Left lung (tissue), 4 donors: ENCODE measurements at regions not wholly inside any gene's neighbourhood (a gene's known extent, or its start where the extent isn't known, plus 50 kb on each side); places are given as distances from the start of the nearest gene placed in this dataset.
A peak's percentile ranks its signal among the peaks of the same experiment; 100 is the strongest.

ENCODE experiments used
- ATAC-seq: fragments of 200-7000 bp; cut with Tn5 transposase; one replicate; pipeline ENCODE4 v1.9.1; 2020; ENCODE audit warnings: moderate library complexity
- DNase-seq, 4 donors: peaks; one replicate each; pipeline ENCODE4 v3.0.0-alpha.2; 2013 to 2020
- H3K27ac ChIP-seq, 2 donors: fragments of 200-600 bp; sonication (generic) in 1 of 2; one replicate each; pipeline versions ENCODE4 v1.5.0 to v1.8.0; 2020 to 2021
- H3K27me3 ChIP-seq, 2 donors: fragments of 200-600 bp; sonication (generic) in 1 of 2; one replicate each; pipeline versions ENCODE4 v1.5.0 to v1.8.0; 2020 to 2021
- H3K36me3 ChIP-seq, 2 donors: fragments of 200-600 bp; sonication (generic) in 1 of 2; one replicate each; pipeline versions ENCODE4 v1.5.0 to v1.8.0; 2020 to 2021
- H3K4me1 ChIP-seq, 2 donors: fragments of 200-600 bp; one replicate each; pipeline ENCODE4 v1.8.0; 2021
- H3K4me3 ChIP-seq, 2 donors: fragments of 200-600 bp; sonication (generic) in 1 of 2; one replicate each; pipeline versions ENCODE4 v1.5.0 to v1.8.0; 2020 to 2021; ENCODE audit warnings: mild to moderate bottlenecking in 1 of 2
- H3K9me3 ChIP-seq, 2 donors: fragments of 200-600 bp; sonication (generic) in 1 of 2; one replicate each; pipeline versions ENCODE4 v1.5.0 to v1.8.0; 2020 to 2021
- CTCF ChIP-seq, 2 donors: fragments of 200-600 bp; sonication (generic) in 1 of 2; IDR thresholded peaks; one replicate each; pipeline versions ENCODE4 v1.5.0 to v1.8.0; 2021; ENCODE audit warnings: antibody characterized with exemption in 2 of 2
- intact Hi-C, 2 donors: fragments of 100-400 bp; cut with DNase I; formaldehyde crosslinking; loops; one replicate each; pipeline versions ENCODE4 v1.11.2 to v1.14.2; 2022
- donor health status: DM: no; HTN: yes; CAD: no.
- donor health status: DM: no; HTN: no; CAD: no.

DNA sequence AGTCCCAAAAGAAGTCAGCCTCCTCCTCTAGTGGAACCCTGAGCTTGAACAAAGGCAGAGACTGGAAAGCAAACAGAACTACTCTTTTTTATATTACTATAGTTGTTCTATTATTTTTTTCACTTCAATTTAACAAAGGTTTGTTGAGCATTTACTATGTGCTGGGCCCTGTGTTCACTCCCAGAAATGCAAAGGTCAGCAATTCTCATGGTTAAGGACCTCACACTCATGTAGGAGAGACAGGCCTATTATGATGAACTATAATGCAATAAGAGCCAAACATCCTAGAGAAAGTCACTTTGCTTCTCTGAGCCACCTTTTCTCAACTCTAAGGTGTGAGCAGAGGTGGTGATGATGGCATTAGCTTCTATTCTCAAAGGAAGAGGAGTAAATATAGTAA is 82.1 kb upstream of the ARHGEF3 start:
- ATAC-seq, result no peak

GRCh38 chr3:56882896-56883295 is 81.1 kb upstream of the ARHGEF3 start:
- intact Hi-C loops, result no loop called here
- H3K9me3 ChIP-seq, result no peaks in the 10 kb centered on the region
- DNase-seq (no peak), ATAC-seq (no peak)
- TF ChIP-seq CTCF (IDR thresholded peaks at IDR 0.05), result no peak
- no peak overlapping the region for H3K27ac ChIP-seq
- H3K27me3 ChIP-seq, result no peaks in the 10 kb centered on the region
- peaks cover 0 to 10% of the 10 kb centered on the region in 2 donors for H3K4me1 ChIP-seq
- no peaks in the 10 kb centered on the region for H3K36me3 ChIP-seq
- no peak overlapping the region for H3K4me3 ChIP-seq

More for the DNA sequence above, 82.1 kb upstream of the ARHGEF3 start:
- no peak for DNase-seq
- intact Hi-C loops, result no loop called here
- Histone ChIP-seq H3K4me3 (no peak overlapping the region), H3K4me1 (peaks cover 0 to 10% of the 10 kb centered on the region in 2 donors), H3K36me3 (no peaks in the 10 kb centered on the region), H3K9me3 (no peaks in the 10 kb centered on the region), H3K27me3 (no peaks in the 10 kb centered on the region), H3K27ac (no peak overlapping the region)
- TF ChIP-seq CTCF (IDR thresholded peaks at IDR 0.05), result no peak

DNA sequence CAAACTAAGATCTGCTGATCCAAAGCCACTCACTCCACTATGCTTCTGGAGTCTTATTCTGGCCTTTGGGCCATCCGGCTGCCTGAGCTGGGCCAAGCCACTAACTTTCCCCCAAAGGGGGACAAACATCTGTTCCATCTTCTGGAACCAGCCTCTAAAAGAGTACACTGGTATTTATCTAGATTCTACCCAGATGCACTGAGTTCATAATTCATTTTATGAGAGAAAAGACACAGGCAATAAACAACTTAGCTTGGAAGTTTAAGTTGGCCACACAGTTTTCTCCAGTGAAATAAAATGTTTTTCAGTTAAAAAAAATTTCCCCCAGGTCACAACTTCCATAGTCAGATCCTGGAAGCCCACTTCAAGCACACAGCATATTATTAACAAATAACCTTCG is 80.1 kb upstream of the ARHGEF3 start:
- no peak for TF ChIP-seq CTCF (IDR thresholded peaks at IDR 0.05)
- Histone ChIP-seq H3K9me3 (no peaks in the 10 kb centered on the region), H3K36me3 (no peaks in the 10 kb centered on the region), H3K4me1 (peaks cover 0 to 10% of the 10 kb centered on the region in 2 donors), H3K27ac (no peak overlapping the region), H3K4me3 (no peak overlapping the region), H3K27me3 (no peaks in the 10 kb centered on the region)
- intact Hi-C loops, result no loop called here
- ATAC-seq (no peak), DNase-seq (no peak)

DNA sequence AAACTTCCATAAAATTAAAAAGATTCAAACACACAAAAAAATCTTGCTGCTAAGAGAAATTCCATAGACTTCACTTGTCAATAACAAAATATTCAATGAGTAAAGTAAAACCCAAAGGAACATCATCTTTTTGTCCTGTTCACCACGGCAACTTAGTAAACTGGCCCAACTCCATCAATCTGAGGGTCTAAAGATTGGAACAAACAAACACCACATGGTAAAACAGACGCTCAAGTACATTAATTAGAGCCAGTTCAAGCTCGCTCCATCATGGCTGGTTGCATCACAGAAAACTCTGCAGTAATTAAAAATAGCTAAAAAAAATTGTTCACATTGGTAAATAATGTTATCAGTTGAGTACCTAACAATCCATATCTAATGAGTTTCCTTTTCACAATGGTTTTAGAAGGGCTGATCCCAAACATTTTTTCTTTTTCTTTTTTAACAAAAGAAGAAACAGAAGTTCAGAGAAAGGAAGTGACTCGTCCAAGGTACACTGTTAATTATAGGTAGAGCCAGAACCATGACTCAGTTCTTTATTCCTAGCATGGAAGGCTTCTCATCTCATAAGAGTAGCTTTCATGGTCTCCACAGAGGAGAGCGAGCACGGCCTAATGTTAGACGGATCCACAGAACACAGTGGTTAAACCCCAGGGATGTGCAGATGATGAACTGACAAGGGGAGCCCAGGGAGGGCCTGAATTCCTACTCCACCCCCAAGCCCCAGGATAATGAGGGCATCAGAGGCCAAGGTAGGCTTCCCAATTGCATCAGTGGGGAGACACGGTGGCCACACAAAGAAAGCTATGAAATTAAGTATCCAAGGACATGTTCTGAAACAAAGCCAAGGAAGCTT is 79.2 kb upstream of the ARHGEF3 start:
- H3K9me3 ChIP-seq, result no peaks in the 10 kb centered on the region
- H3K27me3 ChIP-seq, result no peaks in the 10 kb centered on the region
- TF ChIP-seq CTCF (IDR thresholded peaks at IDR 0.05), result no peak
- no peak overlapping the region for H3K4me3 ChIP-seq
- DNase-seq (no peak), ATAC-seq (no peak)
- intact Hi-C loops, result no loop called here
- peaks cover 0 to 3% of the 10 kb centered on the region in 2 donors for H3K4me1 ChIP-seq
- no peaks in the 10 kb centered on the region for H3K36me3 ChIP-seq
- H3K27ac ChIP-seq, result no peak overlapping the region

- no peak for TF ChIP-seq CTCF (IDR thresholded peaks at IDR 0.05)
- intact Hi-C loops, result no loop called here
- H3K27ac ChIP-seq, result no peak overlapping the region
- no peaks in the 10 kb centered on the region for H3K27me3 ChIP-seq
- H3K4me1 ChIP-seq, result no peaks in the 10 kb centered on the region
- no peaks in the 10 kb centered on the region for H3K9me3 ChIP-seq
- DNase-seq (no peak), ATAC-seq (peak; percentile 42)
- H3K4me3 ChIP-seq, result no peak overlapping the region
- no peaks in the 10 kb centered on the region for H3K36me3 ChIP-seq
These were observed 77.9 kb upstream of the ARHGEF3 start for GRCh38 chr3:56879436-56880215.
